H54 (cell line): ENCODE measurements at regions not wholly inside any gene's neighbourhood (a gene's known extent, or its start where the extent isn't known, plus 50 kb on each side); places are given as distances from the start of the nearest gene placed in this dataset.

ENCODE experiments used
- DNase-seq: peaks from one replicate; pipeline ENCODE4 v3.0.0; 2011; ENCODE audit warnings: low spot score, mixed read lengths; ENCODE audit not compliant: insufficient read length
- FAIRE-seq: peaks from 3 replicates; lab custom pipeline; 2011; peaks lifted over from hg19 to GRCh38; lab: Jason Lieb, UNC
- POLR2A ChIP-seq: IDR thresholded peaks from 2 replicates; pipeline ENCODE4 v1.6.1; 2011; ENCODE audit warnings: low read depth, mild to moderate bottlenecking, low read length

DNA sequence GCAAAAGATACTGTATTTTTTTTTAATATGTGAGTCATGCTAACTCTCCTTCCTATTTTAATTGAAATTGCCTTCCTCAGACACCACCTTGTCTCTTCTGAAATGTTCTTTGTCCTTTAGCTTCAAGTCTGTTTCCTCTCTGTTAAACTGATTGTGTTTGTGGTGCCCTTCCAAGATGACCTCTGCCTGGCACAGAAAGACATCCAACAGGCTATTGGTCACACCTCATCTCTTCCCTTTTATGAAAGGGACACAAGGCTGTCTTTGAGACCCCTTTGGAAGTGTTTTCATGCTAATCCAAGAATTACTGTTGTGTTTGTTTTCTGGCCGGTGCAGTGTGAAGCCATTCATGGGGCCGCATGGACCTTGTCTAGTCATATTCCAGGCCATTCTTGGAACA lies 94.0 kb upstream of the PIK3C3 start:
- DNase-seq (no peak), FAIRE-seq (no peak)
- TF ChIP-seq POLR2A = no peak

DNA sequence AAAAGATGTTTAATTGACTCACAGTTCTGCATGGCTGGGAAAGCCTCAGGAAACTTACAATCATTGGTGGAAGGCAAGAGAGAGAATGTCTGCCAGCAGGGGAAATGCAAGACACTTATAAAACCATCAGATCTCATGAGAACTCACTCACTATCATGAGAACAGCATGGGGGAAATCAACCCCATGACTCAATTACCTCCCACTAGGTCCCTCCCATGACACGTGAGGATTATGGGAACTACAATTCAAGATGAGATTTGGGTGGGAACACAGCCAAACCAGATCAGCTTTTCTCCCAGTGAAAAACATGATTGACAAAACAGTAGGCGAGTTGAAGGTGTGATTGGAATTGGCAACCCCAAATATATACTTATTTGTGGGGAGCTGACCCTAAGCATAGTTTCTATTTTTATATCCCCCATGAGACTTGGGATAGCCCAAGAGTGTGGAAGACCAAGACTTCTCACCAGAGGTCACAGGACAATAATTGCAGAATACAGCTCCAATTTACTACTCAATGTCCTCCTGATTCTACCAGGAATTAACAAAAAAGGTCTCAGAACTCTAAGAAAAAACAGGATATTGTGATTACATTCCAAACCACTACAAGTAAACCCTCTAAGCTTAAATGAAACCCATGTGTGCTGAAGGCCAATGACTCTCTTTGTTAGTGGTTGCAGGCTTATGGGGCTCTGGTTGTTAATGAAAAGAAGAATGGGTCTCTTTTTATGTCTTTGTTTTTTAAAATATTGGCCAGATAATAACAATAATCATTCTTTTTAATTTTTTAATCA lies 96.1 kb upstream of the PIK3C3 start:
- no peak for TF ChIP-seq POLR2A
- FAIRE-seq (no peak), DNase-seq (no peak)

DNA sequence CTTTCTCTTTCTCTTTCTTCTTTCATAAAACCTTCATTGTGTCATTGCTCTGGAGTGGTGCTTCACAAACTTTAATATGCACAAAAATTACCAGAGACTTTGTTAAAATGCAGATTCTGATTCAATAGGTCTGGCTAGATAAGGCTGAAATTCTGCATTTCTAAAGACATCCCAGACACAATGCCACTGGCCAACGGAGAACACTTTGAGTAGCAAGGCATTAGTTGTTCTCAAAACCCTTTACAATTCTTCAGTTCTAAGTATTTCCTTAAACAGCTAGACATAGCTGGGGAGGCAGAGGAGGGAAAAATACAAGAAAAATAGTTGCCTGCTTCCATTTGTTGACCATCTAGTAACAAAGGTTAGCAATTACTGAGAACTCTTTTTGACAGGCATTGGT lies 101.8 kb upstream of the PIK3C3 start:
- DNase-seq = no peak
- TF ChIP-seq POLR2A = no peak
- no peak for FAIRE-seq

GRCh38 chr18:41850781-41851180 lies 104.3 kb upstream of the PIK3C3 start:
- DNase-seq (no peak), FAIRE-seq (no peak)
- no peak for TF ChIP-seq POLR2A

DNA sequence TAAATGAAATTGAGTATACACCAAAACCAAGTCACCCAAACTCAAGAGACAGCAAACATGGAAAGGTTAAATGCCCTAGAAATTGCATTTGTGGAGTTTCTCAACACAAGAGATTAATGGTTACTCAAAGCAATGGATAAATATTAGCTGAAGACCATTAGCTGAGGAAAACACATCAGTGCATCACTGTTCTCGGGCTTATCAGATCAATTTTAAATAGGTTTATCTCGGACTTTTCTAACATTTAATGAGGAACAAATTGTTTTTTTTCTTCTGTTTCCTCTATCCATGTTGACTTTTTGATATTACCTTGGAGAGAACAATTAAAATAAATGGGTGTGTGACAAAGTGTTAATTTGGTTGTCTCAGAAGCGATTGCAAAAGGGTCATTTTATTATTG lies 105.4 kb upstream of the PIK3C3 start:
- no peak for FAIRE-seq
- DNase-seq = no peak
- TF ChIP-seq POLR2A = no peak

DNA sequence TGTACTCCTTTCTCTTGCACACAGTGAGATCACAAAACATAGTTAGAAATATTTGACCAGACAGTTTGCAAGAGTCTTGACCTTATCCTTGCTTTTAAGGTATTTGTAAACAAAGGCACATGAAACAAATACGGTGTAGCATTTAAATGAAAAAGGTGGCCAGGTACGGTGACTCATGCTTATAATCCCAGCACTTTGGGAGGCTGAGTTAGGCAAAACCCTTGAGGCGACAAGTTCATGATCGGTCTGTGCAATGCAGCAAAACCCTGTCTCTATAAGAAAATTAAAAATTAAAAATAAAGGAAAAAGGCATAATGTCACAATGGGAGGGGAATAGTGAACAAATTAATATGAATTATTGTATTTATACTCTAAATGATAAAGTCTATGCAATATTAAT lies 109.5 kb upstream of the PIK3C3 start:
- FAIRE-seq (no peak), DNase-seq (no peak)
- TF ChIP-seq POLR2A = no peak

DNA sequence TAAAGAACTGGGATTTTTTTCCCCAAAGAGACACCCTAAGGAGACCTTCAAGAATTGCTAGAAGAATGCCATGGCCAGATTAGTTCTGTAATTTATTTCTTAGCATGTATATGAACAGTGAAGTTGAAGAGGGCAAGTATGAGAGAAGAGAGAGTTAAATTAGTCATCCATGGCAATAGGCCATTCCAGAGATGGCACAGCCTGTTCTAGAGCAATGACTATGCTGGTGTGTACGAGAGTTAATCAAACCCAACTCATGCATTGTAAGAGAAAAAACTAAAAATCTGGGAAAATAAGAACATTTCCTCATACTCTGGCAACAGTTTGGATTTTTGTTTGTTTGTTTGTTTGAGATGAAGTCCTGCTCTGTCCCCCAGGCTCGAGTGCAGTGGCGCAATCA lies 112.1 kb upstream of the PIK3C3 start:
- TF ChIP-seq POLR2A = no peak
- no peak for FAIRE-seq
- no peak for DNase-seq

- FAIRE-seq (no peak), DNase-seq (no peak)
- no peak for TF ChIP-seq POLR2A
Observed at GRCh38 chr18:41829647-41830516, 125.2 kb upstream of the PIK3C3 start.

DNA sequence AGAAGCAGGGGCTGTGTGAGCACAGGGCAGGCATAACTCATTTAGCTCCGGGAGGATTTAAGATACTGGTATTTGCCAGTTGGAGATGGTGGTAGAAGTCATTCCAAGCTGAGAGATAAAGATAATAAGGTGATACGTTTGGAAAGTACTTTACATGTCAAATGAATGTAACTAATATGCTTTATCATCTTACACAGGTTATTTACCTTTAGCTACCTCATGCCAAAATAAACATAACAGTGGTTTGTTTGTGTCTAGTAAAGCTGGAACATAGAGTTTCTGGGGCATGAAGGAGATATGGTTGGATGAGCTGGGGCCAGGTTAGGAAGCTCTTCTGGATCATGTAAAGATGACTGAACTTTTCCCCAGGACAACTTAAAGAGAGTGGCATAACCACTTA lies 126.9 kb upstream of the PIK3C3 start:
- DNase-seq = no peak
- no peak for TF ChIP-seq POLR2A
- no peak for FAIRE-seq

DNA sequence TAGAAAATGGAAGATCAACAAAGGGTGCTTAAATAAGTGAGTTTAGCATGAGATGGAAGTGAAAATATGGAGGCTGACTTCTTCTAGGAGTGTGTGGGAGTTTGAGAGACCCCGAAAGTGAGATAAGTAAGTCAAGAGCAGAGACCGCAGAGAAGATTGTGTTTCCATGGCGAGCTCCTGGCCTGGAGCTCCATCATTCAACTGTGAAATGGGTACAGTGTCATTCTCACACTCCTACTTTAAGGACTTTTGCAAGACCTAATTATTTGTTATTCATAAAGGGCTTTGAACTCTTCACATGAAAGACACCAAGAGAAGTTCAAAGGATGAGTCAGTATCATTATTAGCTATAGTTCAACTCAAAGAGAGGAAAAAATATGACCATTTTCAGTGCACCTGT lies 134.2 kb upstream of the PIK3C3 start:
- DNase-seq (no peak), FAIRE-seq (no peak)
- TF ChIP-seq POLR2A = no peak

DNA sequence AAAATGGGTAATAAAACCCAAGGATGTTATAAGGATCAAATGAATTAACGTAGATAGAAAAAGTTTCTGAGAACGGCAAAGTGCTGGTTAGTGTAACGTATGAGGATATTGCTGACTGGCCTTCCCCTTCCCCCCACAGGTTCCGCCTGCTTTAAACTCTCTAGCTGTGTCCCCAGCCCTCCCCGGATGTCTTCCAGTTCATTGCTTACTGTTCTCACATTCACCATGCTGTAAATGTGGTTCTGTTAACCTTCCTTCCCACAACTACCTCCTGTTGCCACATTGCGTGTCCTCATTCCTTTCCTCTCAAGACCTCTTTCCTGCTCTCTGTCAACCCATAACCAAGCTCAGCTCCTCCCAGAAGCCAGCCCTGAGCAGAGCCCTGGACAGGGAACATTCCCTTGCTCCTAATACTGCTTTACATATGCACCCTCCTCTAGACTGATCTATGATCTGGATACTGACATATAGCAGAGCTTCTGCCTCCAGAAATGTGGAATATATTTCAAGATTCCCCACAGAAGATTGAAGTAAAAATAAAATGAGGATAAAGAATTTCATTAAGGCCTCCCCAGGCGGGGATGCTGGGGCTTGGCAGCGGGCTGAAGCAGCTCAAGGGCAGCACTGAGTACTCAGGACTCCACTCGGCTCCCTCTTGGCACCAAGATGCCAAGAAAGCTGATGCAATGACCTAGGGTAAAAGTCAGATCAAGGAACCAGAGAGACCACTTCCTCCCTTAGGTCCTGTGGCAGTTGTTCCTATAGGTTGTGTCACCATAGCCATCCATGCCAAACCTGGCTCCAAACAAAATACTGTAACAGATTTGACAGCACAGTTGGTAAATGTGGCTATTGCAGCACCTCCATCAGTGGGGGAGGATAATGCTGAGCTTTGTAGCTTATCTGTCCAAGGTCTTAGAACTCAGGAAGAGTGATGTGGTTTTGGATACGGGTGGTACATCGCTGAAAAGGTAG lies 136.4 kb upstream of the PIK3C3 start:
- no peak for FAIRE-seq
- no peak for DNase-seq
- TF ChIP-seq POLR2A = no peak

DNA sequence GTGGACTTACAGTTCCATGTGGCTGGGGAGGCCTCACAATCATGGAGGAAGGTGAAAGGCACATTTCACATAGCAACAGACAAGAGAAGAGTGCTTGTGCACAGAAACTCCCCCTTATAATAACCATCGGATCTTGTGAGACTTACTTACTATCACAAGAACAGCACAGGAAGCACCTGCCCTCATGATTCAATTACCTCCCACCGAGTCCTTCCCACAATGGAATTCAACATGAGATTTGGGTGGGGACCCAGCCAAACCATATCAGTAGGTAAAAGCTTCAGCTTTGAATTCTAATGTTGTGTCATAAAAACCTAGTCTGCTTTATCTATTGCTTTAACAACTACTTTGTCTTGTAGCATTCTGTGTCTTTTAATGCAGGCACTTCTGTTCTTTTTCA lies 140.4 kb upstream of the PIK3C3 start:
- DNase-seq (no peak), FAIRE-seq (no peak)
- no peak for TF ChIP-seq POLR2A

DNA sequence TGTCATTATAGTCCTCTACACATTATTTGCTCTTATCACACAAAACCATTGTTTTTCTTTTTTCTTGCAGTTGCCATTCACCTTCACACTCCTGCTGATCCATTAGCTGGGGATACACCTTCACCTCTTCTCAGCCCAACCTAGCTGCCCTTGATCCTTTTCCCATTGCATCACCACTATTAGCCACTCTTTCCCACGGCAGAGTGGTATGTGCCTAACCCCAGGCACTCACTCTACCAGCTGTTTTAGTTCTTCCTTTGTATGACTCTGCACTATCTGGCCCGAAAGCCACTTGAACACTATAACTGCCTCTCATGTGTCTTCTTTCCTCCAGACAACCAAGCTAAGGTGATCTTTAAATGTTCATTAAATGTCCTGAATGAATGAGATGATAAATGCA lies 145.4 kb upstream of the PIK3C3 start:
- DNase-seq (no peak), FAIRE-seq (no peak)
- TF ChIP-seq POLR2A = no peak
